HG02852 (cell line): ENCODE measurements at regions not wholly inside any gene's neighbourhood (a gene's known extent, or its start where the extent isn't known, plus 50 kb on each side); places are given as distances from the start of the nearest gene placed in this dataset.

Experiments used
- ATAC-seq: cut with Tn5 transposase; IDR thresholded peaks from one replicate; pipeline ENCODE4 v1.9.1; 2021; ENCODE audit warnings: mild to moderate bottlenecking, moderate library complexity; ENCODE audit not compliant: unreplicated experiment

GRCh38 chr5:88489364-88489763, 220.7 kb upstream of the TMEM161B start:
- ATAC-seq = no peak

GRCh38 chr5:88488561-88488960, 219.9 kb upstream of the TMEM161B start:
- ATAC-seq = no peak

GRCh38 chr5:88488130-88488529, 219.5 kb upstream of the TMEM161B start:
- no peak for ATAC-seq

- ATAC-seq = no peak
Measured at GRCh38 chr5:88487066-88487465, 218.4 kb upstream of the TMEM161B start.

- ATAC-seq = no peak
Measured at GRCh38 chr5:88486431-88486830, 217.8 kb upstream of the TMEM161B start.

- no peak for ATAC-seq
Measured at GRCh38 chr5:88485531-88485930, 216.9 kb upstream of the TMEM161B start.

GRCh38 chr5:88483964-88484672, 215.5 kb upstream of the TMEM161B start:
- ATAC-seq = no peak

- no peak for ATAC-seq
Measured at GRCh38 chr5:88480801-88481499, 212.3 kb upstream of the TMEM161B start.

GRCh38 chr5:88480245-88480644, 211.6 kb upstream of the TMEM161B start:
- ATAC-seq = no peak

GRCh38 chr5:88474574-88474973, 205.9 kb upstream of the TMEM161B start:
- ATAC-seq = no peak

- no peak for ATAC-seq
Measured at GRCh38 chr5:88470745-88471144, 202.1 kb upstream of the TMEM161B start.

GRCh38 chr5:88459971-88460370, 191.3 kb upstream of the TMEM161B start:
- ATAC-seq = no peak

GRCh38 chr5:88452820-88453219, 184.2 kb upstream of the TMEM161B start:
- no peak for ATAC-seq

GRCh38 chr5:88450239-88450638, 181.6 kb upstream of the TMEM161B start:
- no peak for ATAC-seq

- no peak for ATAC-seq
Measured at GRCh38 chr5:88438006-88438405, 169.4 kb upstream of the TMEM161B start.

GRCh38 chr5:88436290-88436689, 167.6 kb upstream of the TMEM161B start:
- no peak for ATAC-seq

- no peak for ATAC-seq
Measured at GRCh38 chr5:88428633-88429032, 160.0 kb upstream of the TMEM161B start.

GRCh38 chr5:88426441-88426840, 157.8 kb upstream of the TMEM161B start:
- no peak for ATAC-seq

GRCh38 chr5:88425124-88425523, 156.5 kb upstream of the TMEM161B start:
- no peak for ATAC-seq

GRCh38 chr5:88419931-88420330, 151.3 kb upstream of the TMEM161B start:
- no peak for ATAC-seq

- no peak for ATAC-seq
Measured at GRCh38 chr5:88407341-88407740, 138.7 kb upstream of the TMEM161B start.

- no peak for ATAC-seq
Measured at GRCh38 chr5:88405783-88406182, 137.1 kb upstream of the TMEM161B start.

- ATAC-seq = no peak
Measured at GRCh38 chr5:88404405-88404804, 135.8 kb upstream of the TMEM161B start.
